Activated naive CD4-positive, alpha-beta T cell treated with anti-CD3 and anti-CD28 coated beads, Interleukin-2, amount 10 ng/mL, durations not matched to agents 7 days and 5 days (primary cell): ENCODE measurements at regions not wholly inside any gene's neighbourhood (a gene's known extent, or its start where the extent isn't known, plus 50 kb on each side); places are given as distances from the start of the nearest gene placed in this dataset.
"Not testable (repeated sequence)": the region's sequence is repeated elsewhere in the genome, so short reads cannot be mapped to it uniquely, and the experiment has no call there.

Experiments
- CTCF ChIA-PET: fragments of 350-600 bp; sonication (Branson Sonifier 250); formaldehyde crosslinking; loops from one replicate; lab custom pipeline; 2021; ENCODE audit warnings: antibody characterized with exemption; lab: Charles Lee
- DNase-seq: peaks from one replicate; pipeline ENCODE4 v3.0.0-alpha.2; 2020
- H3K27ac Mint-ChIP-seq: one replicate; pipeline ENCODE4 v1.8.0; 2021; ENCODE audit warnings: mild to moderate bottlenecking, moderate library complexity, mixed read lengths
- H3K27me3 Mint-ChIP-seq: one replicate; pipeline ENCODE4 v1.8.0; 2021; ENCODE audit warnings: mild to moderate bottlenecking, mixed read lengths
- H3K36me3 Mint-ChIP-seq: one replicate; pipeline ENCODE4 v1.8.0; 2021; ENCODE audit warnings: mixed read lengths
- H3K4me1 Mint-ChIP-seq: one replicate; pipeline ENCODE4 v1.8.0; 2021; ENCODE audit warnings: mixed read lengths
- H3K4me3 Mint-ChIP-seq: one replicate; pipeline ENCODE4 v1.8.0; 2021; ENCODE audit warnings: mild to moderate bottlenecking, moderate library complexity, mixed read lengths
- H3K9me3 Mint-ChIP-seq: one replicate; pipeline ENCODE4 v1.8.0; 2021; ENCODE audit warnings: mixed read lengths

DNA sequence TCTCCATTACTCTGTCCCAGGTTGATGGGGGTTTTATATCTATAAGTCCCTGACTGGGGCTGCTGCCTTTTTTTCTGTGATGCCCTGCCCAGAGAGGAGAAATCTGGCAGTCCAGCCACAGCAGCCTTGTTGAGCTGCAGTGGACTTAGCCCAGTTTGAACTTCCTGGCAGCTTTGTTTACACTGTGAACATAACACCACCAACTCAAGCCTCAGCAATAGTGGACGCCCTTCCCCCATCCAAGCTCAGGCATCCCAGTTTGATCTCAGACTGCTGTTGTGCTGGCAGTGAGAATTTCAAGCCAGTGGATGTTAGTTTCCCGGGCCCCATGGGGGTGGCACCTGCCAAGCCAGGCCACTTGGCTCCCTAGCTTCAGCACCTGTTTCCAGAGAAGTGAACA, 298.5 kb upstream of the KDM5D start:
- Mint-ChIP-seq H3K9me3 (no peaks in the 10 kb centered on the region), H3K27ac (no peak overlapping the region), H3K36me3 (no peaks in the 10 kb centered on the region)

GRCh38 chrY:20025676-20026075, 281.1 kb upstream of the KDM5D start:
- H3K27ac Mint-ChIP-seq, result no peak overlapping the region
- no peaks in the 10 kb centered on the region for H3K36me3 Mint-ChIP-seq
- no peaks in the 10 kb centered on the region for H3K4me1 Mint-ChIP-seq
- H3K9me3 Mint-ChIP-seq, result no peaks in the 10 kb centered on the region
- H3K27me3 Mint-ChIP-seq, result no peaks in the 10 kb centered on the region
- no peak overlapping the region for H3K4me3 Mint-ChIP-seq
- CTCF ChIA-PET, result no interaction called here
- no peak for DNase-seq

More for the DNA sequence above, 298.5 kb upstream of the KDM5D start:
- CTCF ChIA-PET, result no interaction called here
- DNase-seq, result no peak
- H3K27me3 Mint-ChIP-seq, result no peaks in the 10 kb centered on the region
- no peaks in the 10 kb centered on the region for H3K4me1 Mint-ChIP-seq
- no peak overlapping the region for H3K4me3 Mint-ChIP-seq

DNA sequence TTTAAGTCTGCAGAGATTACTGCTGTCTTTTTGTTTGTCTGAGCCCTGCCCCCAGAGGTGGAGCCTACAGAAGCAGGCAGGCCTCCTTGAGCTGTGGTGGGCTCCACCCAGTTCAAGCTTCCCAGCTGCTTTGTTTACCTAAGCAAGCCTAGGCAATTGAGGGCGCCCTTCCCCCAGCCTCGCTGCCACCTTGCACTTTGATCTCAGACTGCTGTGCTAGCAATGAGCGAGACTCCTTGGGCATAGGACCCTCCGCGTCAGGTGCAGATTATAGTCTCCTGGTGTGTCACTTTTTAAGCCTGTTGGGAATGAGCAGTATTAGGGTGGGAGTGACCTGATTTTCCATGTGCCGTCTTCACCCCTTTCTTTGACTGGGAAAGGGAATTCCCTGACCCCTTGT, 248.9 kb upstream of the KDM5D start:
- H3K36me3 Mint-ChIP-seq, H3K27ac Mint-ChIP-seq, H3K4me3 Mint-ChIP-seq, H3K9me3 Mint-ChIP-seq, CTCF ChIA-PET, H3K4me1 Mint-ChIP-seq, H3K27me3 Mint-ChIP-seq: not testable (repeated sequence)
- peak; percentile 21 for DNase-seq

GRCh38 chrY:19973012-19973411, 228.5 kb upstream of the KDM5D start:
- H3K4me3 Mint-ChIP-seq, result no peak overlapping the region
- H3K9me3 Mint-ChIP-seq, result no peaks in the 10 kb centered on the region
- no peak for DNase-seq
- H3K27me3 Mint-ChIP-seq, result no peaks in the 10 kb centered on the region
- H3K4me1 Mint-ChIP-seq, result peaks cover 4% of the 10 kb centered on the region
- no peak overlapping the region for H3K27ac Mint-ChIP-seq
- no peaks in the 10 kb centered on the region for H3K36me3 Mint-ChIP-seq
- CTCF ChIA-PET, result no interaction called here

DNA sequence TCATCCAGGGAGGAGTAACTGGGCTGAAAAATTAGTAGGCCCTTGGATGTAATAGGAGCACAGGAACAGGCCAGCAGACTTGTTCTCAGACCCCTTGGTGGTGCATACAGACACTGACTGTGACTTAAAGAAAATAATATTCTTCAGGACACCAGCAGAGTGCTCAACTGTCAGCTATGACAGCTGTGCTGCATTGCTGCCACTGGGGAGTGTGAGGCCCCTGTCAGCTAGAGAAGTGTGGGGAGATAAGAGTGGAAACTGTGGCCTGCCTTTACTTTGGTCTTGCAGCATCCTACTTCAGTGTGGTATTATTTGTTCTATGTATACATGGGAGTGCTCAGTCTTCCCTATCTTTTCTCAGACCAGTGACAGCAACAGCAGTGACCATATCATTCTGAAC, 203.2 kb upstream of the KDM5D start:
- H3K4me1 Mint-ChIP-seq, result no peaks in the 10 kb centered on the region
- H3K27me3 Mint-ChIP-seq, result no peaks in the 10 kb centered on the region
- H3K36me3 Mint-ChIP-seq, result no peaks in the 10 kb centered on the region
- no peak for DNase-seq
- H3K4me3 Mint-ChIP-seq, result no peak overlapping the region
- no peaks in the 10 kb centered on the region for H3K9me3 Mint-ChIP-seq
- CTCF ChIA-PET, result no interaction called here
- H3K27ac Mint-ChIP-seq, result no peak overlapping the region

GRCh38 chrY:19899011-19899410, 154.5 kb upstream of the KDM5D start:
- H3K27me3 Mint-ChIP-seq, result no peaks in the 10 kb centered on the region
- no peak overlapping the region for H3K27ac Mint-ChIP-seq
- DNase-seq, result no peak
- no peaks in the 10 kb centered on the region for H3K36me3 Mint-ChIP-seq
- H3K9me3 Mint-ChIP-seq, result no peaks in the 10 kb centered on the region
- CTCF ChIA-PET, result no interaction called here
- no peak overlapping the region for H3K4me3 Mint-ChIP-seq
- no peaks in the 10 kb centered on the region for H3K4me1 Mint-ChIP-seq

DNA sequence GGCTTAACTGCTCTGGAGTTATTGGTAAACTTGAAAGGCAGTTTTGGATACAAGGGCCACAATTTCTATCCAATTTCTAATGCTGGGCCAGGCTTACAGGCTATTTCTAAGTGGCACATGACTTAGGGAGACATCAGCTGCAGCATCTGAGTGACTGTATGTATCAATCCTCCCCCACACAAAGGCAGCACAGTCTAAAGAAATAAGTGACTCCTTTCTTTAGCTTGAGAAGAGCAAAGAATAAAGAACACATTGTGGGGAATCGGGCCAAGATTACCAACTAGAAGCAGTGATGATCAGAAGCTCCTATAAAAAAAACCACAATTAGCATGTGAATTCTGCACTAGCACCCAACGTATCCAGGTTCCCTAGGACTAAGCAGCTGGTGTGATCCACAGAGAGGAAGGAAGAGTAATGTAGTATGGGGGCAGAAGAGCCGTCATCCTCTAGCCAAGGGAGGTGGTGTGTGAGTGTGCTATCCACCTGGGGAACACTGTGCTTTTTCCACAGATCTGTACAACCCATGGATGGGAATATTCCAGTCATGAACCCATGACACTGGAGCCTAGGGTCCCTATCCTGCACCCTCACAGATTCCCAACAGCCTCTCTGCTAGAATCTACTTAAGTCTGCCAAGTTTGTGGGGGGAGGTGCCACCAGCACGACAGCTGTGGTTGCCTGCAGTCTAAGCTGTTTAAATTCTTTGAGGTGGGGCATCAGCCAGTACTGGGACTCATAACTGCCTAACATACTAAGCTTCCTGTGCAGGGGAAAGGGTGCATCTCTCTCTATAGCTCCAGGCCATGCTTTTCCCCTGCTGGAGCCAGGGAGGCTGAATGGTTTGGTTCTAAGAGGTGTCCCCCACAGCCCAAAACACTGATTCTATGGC, 147.8 kb upstream of the KDM5D start:
- CTCF ChIA-PET, result no interaction called here
- DNase-seq, result no peak
- no peaks in the 10 kb centered on the region for H3K36me3 Mint-ChIP-seq
- H3K4me3 Mint-ChIP-seq, result no peak overlapping the region
- no peaks in the 10 kb centered on the region for H3K9me3 Mint-ChIP-seq
- H3K4me1 Mint-ChIP-seq, result no peaks in the 10 kb centered on the region
- no peak overlapping the region for H3K27ac Mint-ChIP-seq
- H3K27me3 Mint-ChIP-seq, result no peaks in the 10 kb centered on the region

DNA sequence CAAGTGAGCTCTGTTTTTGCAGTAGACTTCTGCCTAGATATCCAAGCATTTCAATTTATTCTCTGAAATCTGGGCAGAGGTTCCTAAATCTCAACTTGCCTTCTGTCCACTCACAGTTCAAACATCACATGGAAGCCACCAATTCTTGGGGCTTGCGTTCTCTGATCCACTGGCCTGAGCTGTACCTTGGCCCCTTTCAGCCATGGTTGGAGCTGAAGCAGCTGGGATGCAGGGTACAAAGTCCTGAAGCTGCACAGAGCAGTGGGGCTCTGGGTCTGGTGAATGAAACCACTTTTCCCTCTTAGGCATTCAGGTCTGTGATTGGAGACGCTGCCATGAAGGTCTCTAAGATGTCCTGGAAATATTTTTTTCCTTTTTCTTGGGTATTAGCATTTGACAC, 137.6 kb upstream of the KDM5D start:
- Mint-ChIP-seq H3K4me1 (no peaks in the 10 kb centered on the region), H3K27me3 (no peaks in the 10 kb centered on the region), H3K9me3 (no peaks in the 10 kb centered on the region), H3K27ac (no peak overlapping the region), H3K36me3 (no peaks in the 10 kb centered on the region), H3K4me3 (no peak overlapping the region)
- no peak for DNase-seq
- CTCF ChIA-PET, result no interaction called here

- H3K27ac Mint-ChIP-seq, result no peak overlapping the region
- H3K9me3 Mint-ChIP-seq, result no peaks in the 10 kb centered on the region
- H3K4me1 Mint-ChIP-seq, result no peaks in the 10 kb centered on the region
- CTCF ChIA-PET, result no interaction called here
- DNase-seq, result no peak
- H3K27me3 Mint-ChIP-seq, result no peaks in the 10 kb centered on the region
- peak overlapping the region; percentile 12 for H3K4me3 Mint-ChIP-seq
- no peaks in the 10 kb centered on the region for H3K36me3 Mint-ChIP-seq
Observed at GRCh38 chrY:19869715-19870114, 125.2 kb upstream of the KDM5D start.

- Mint-ChIP-seq H3K4me3 (peak overlapping the region; percentile 12), H3K36me3 (no peaks in the 10 kb centered on the region)
- CTCF ChIA-PET, result no interaction called here
Observed at GRCh38 chrY:19869281-19869680, 124.8 kb upstream of the KDM5D start.

DNA sequence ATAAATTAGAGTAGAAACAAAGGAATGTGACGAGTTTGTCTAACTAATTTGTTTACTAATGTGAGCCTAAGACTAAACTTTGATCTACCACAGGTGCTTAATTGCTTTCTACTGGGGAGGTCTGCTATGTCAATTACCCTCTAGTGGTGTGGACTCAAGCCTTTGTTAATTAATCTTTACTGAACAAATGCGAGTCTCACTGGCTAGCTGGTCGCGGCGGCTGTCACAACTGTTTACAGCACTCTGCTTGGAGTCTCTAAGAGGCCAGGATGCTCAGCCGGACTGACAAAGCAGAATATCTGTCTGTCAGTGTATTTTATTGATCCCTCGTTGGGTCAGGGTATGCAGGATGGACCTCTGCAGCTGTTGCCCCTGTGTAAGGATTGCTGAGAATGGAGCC, 124.1 kb upstream of the KDM5D start:
- H3K4me1 Mint-ChIP-seq, result no peaks in the 10 kb centered on the region
- no peaks in the 10 kb centered on the region for H3K36me3 Mint-ChIP-seq
- no peak overlapping the region for H3K27ac Mint-ChIP-seq
- H3K4me3 Mint-ChIP-seq, result no peak overlapping the region
- H3K9me3 Mint-ChIP-seq, result no peaks in the 10 kb centered on the region
- no peaks in the 10 kb centered on the region for H3K27me3 Mint-ChIP-seq
- CTCF ChIA-PET, result no interaction called here
- no peak for DNase-seq

More at GRCh38 chrY:19869281-19869680, 124.8 kb upstream of the KDM5D start:
- DNase-seq, result no peak
- Mint-ChIP-seq H3K4me1 (no peaks in the 10 kb centered on the region), H3K9me3 (no peaks in the 10 kb centered on the region), H3K27ac (no peak overlapping the region), H3K27me3 (no peaks in the 10 kb centered on the region)

DNA sequence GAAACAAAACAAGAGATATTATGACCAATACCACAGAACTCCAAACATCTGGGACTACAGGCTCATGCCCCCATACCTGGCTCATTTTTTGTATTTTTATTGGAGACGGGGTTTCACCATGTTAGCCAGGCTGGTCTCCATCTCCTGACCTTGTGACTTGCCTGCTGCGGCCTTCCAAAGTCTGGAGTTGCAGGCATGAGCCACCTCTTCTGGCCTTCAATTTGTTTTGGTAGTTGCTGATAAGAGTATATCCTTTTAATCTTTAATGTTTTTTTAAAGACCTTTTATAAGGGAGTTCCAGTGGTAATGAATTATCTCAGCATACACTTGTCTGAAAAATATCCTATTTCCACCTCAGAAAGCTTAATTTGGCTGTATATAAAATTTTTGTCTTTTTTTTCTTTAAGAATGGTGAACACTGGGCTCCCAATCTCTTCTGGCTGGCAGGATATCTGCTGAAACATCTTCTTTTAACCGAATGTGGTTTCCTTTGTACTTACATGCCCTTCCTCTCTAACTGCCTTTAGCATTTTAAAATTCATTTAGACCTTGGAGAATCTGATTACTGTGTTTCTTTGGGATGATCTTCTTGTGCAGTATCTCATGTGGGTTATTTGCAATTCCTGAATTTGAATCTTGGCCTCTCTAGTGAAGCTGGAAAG, 112.1 kb upstream of the KDM5D start:
- CTCF ChIA-PET, result no interaction called here
- Mint-ChIP-seq H3K4me1 (peaks cover 8% of the 10 kb centered on the region), H3K4me3 (no peak overlapping the region), H3K27ac (no peak overlapping the region), H3K36me3 (no peaks in the 10 kb centered on the region), H3K27me3 (no peaks in the 10 kb centered on the region), H3K9me3 (no peaks in the 10 kb centered on the region)
- no peak for DNase-seq

GRCh38 chrY:19842972-19843371, 98.4 kb upstream of the KDM5D start:
- Mint-ChIP-seq H3K4me1 (no peaks in the 10 kb centered on the region), H3K9me3 (peaks cover 4% of the 10 kb centered on the region), H3K36me3 (no peaks in the 10 kb centered on the region), H3K4me3 (no peak overlapping the region), H3K27ac (no peak overlapping the region), H3K27me3 (no peaks in the 10 kb centered on the region)
- CTCF ChIA-PET, result no interaction called here
- DNase-seq, result no peak

DNA sequence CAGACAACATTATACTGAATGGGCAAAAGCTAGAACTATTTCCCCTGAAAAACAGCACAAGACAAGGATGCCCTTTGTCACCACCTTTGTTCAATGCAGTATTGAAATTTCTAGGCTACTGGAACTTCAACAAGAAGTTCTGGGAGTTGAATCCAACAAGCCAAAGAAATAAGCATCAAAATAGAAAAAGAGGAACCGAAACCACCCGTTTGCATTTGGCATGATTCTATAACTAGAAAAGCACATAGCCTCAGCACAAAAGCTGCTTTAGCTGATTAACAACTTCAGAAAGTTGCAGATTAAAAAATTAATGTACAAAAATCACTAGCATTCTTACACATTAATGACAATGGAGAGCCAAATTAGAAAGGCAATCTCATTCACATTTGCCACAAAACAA, 79.6 kb upstream of the KDM5D start:
- CTCF ChIA-PET, result no interaction called here
- no peak overlapping the region for H3K4me3 Mint-ChIP-seq
- no peaks in the 10 kb centered on the region for H3K9me3 Mint-ChIP-seq
- H3K27ac Mint-ChIP-seq, result no peak overlapping the region
- no peaks in the 10 kb centered on the region for H3K4me1 Mint-ChIP-seq
- no peaks in the 10 kb centered on the region for H3K36me3 Mint-ChIP-seq
- no peaks in the 10 kb centered on the region for H3K27me3 Mint-ChIP-seq
- DNase-seq, result no peak

DNA sequence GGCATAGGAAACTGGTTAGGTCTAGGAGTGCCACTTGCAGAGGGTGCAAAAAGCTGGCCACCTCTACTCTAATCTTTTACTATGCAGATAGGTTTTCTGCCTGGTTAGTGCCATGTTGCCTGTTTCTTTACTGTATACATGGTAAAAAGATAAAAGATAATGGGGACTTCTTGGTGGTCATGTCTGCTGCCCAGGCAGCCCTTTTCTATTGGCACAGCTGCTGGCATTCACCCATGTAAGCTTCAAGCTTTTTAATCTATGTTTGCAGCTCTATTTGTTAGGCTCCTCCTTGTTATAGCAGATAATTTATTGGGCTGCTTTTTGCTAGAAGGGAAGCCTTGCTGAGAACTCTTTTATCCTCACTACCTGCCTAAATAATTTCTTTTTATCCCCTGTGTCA, 74.0 kb upstream of the KDM5D start:
- Mint-ChIP-seq H3K9me3 (no peaks in the 10 kb centered on the region), H3K4me1 (no peaks in the 10 kb centered on the region), H3K4me3 (no peak overlapping the region), H3K27me3 (no peaks in the 10 kb centered on the region), H3K36me3 (no peaks in the 10 kb centered on the region), H3K27ac (no peak overlapping the region)
- CTCF ChIA-PET, result no interaction called here
- DNase-seq, result no peak
